ENCODE measurements at regions not wholly inside any gene's neighbourhood (a gene's known extent, or its start where the extent isn't known, plus 50 kb on each side); places are given as distances from the start of the nearest gene placed in this dataset.

DNA sequence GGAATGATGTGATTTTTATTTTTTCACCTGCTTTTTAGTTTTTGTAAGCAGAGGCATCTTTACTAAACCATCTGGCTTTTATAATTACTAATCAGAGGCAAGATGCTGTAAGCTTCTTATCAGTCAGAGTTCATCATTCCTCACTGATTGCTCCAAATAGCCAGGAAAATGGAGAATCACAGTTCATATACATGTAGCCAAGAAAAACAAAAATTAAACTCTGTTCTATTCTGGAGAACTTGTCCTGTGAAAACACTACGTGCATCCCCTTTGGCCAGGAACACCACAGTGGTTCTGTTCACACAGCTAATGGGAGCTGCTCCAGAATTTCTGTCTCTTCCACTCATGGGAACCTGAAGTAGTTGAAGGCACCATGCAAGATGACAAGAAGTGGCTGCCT, 725.5 kb upstream of the CHRM3 start:
- no peak for TF ChIP-seq POLR2A (IDR thresholded peaks at IDR 0.05; ENCODE audit: low read depth, low read length)
- TF ChIP-seq POU2F2 (IDR thresholded peaks at IDR 0.05; ENCODE audit: low read depth, low read length): no peak
- TF ChIP-seq POLR2AphosphoS5 (IDR thresholded peaks at IDR 0.05; ENCODE audit: low read depth, low read length): no peak
- no peak for TF ChIP-seq SPI1 (IDR thresholded peaks at IDR 0.05; ENCODE audit: low read depth, low read length)
- no peak for TF ChIP-seq PAX5 (IDR thresholded peaks at IDR 0.05; ENCODE audit: insufficient read depth, low read length, severe bottlenecking)
- TF ChIP-seq TAF1 (IDR thresholded peaks at IDR 0.05; ENCODE audit: low read depth, low read length): no peak
- FAIRE-seq (no peak), DNase-seq (ENCODE audit: insufficient read length, low spot score) (no peak)

GRCh38 chr1:238658763-238659162, 727.6 kb upstream of the CHRM3 start:
- DNase-seq (ENCODE audit: insufficient read length, low spot score): no peak
- FAIRE-seq: no peak
- no peak for TF ChIP-seq TAF1 (IDR thresholded peaks at IDR 0.05; ENCODE audit: low read depth, low read length)
- no peak for TF ChIP-seq POLR2A (IDR thresholded peaks at IDR 0.05; ENCODE audit: low read depth, low read length)
- TF ChIP-seq POU2F2 (IDR thresholded peaks at IDR 0.05; ENCODE audit: low read depth, low read length): no peak
- no peak for TF ChIP-seq POLR2AphosphoS5 (IDR thresholded peaks at IDR 0.05; ENCODE audit: low read depth, low read length)
- TF ChIP-seq PAX5 (IDR thresholded peaks at IDR 0.05; ENCODE audit: insufficient read depth, low read length, severe bottlenecking): no peak
- TF ChIP-seq SPI1 (IDR thresholded peaks at IDR 0.05; ENCODE audit: low read depth, low read length): no peak

GRCh38 chr1:238653693-238654321, 732.6 kb upstream of the CHRM3 start:
- DNase-seq (ENCODE audit: insufficient read length, low spot score): no peak
- FAIRE-seq: no peak
- no peak for TF ChIP-seq POLR2AphosphoS5 (IDR thresholded peaks at IDR 0.05; ENCODE audit: low read depth, low read length)

GRCh38 chr1:238652346-238652968, 733.9 kb upstream of the CHRM3 start:
- FAIRE-seq (no peak), DNase-seq (ENCODE audit: insufficient read length, low spot score) (no peak)
- TF ChIP-seq POLR2AphosphoS5 (IDR thresholded peaks at IDR 0.05; ENCODE audit: low read depth, low read length) (no peak), POLR2A (IDR thresholded peaks at IDR 0.05; ENCODE audit: low read depth, low read length) (no peak), PAX5 (IDR thresholded peaks at IDR 0.05; ENCODE audit: insufficient read depth, low read length, severe bottlenecking) (no peak), SPI1 (IDR thresholded peaks at IDR 0.05; ENCODE audit: low read depth, low read length) (no peak), TAF1 (IDR thresholded peaks at IDR 0.05; ENCODE audit: low read depth, low read length) (no peak), POU2F2 (IDR thresholded peaks at IDR 0.05; ENCODE audit: low read depth, low read length) (no peak)

DNA sequence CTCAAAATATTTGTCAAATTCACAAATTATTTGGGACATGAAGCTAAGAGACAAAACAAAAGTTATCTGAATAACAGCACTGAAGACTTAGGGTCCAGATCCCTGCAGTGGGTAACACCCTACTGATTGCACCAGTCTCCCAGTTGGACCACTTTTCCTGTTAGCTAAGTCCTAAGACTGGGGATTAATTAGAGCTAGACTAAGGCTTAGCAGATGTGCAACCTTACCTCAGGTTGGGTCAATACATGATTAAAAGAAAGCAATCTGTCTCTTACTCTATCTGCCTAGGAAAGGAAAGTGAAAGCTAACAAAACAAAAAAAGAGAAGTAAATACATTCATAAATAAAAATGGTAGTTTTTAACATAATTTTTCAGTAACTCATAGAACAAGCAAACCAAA, 737.2 kb upstream of the CHRM3 start:
- DNase-seq (ENCODE audit: insufficient read length, low spot score): no peak
- no peak for TF ChIP-seq SPI1 (IDR thresholded peaks at IDR 0.05; ENCODE audit: low read depth, low read length)
- no peak for TF ChIP-seq POU2F2 (IDR thresholded peaks at IDR 0.05; ENCODE audit: low read depth, low read length)
- no peak for TF ChIP-seq POLR2A (IDR thresholded peaks at IDR 0.05; ENCODE audit: low read depth, low read length)
- no peak for TF ChIP-seq PAX5 (IDR thresholded peaks at IDR 0.05; ENCODE audit: insufficient read depth, low read length, severe bottlenecking)
- no peak for TF ChIP-seq POLR2AphosphoS5 (IDR thresholded peaks at IDR 0.05; ENCODE audit: low read depth, low read length)
- TF ChIP-seq TAF1 (IDR thresholded peaks at IDR 0.05; ENCODE audit: low read depth, low read length): no peak
- no peak for FAIRE-seq

GRCh38 chr1:238648751-238649150, 737.6 kb upstream of the CHRM3 start:
- DNase-seq (ENCODE audit: insufficient read length, low spot score) (no peak), FAIRE-seq (no peak)
- TF ChIP-seq POLR2AphosphoS5 (IDR thresholded peaks at IDR 0.05; ENCODE audit: low read depth, low read length) (no peak), POU2F2 (IDR thresholded peaks at IDR 0.05; ENCODE audit: low read depth, low read length) (no peak), TAF1 (IDR thresholded peaks at IDR 0.05; ENCODE audit: low read depth, low read length) (no peak)

- FAIRE-seq (no peak), DNase-seq (ENCODE audit: insufficient read length, low spot score) (no peak)
- TF ChIP-seq POLR2AphosphoS5 (IDR thresholded peaks at IDR 0.05; ENCODE audit: low read depth, low read length) (no peak), SPI1 (IDR thresholded peaks at IDR 0.05; ENCODE audit: low read depth, low read length) (no peak), POU2F2 (IDR thresholded peaks at IDR 0.05; ENCODE audit: low read depth, low read length) (no peak), TAF1 (IDR thresholded peaks at IDR 0.05; ENCODE audit: low read depth, low read length) (no peak), PAX5 (IDR thresholded peaks at IDR 0.05; ENCODE audit: insufficient read depth, low read length, severe bottlenecking) (no peak), POLR2A (IDR thresholded peaks at IDR 0.05; ENCODE audit: low read depth, low read length) (no peak)
These were observed 738.1 kb upstream of the CHRM3 start for GRCh38 chr1:238648296-238648695.

DNA sequence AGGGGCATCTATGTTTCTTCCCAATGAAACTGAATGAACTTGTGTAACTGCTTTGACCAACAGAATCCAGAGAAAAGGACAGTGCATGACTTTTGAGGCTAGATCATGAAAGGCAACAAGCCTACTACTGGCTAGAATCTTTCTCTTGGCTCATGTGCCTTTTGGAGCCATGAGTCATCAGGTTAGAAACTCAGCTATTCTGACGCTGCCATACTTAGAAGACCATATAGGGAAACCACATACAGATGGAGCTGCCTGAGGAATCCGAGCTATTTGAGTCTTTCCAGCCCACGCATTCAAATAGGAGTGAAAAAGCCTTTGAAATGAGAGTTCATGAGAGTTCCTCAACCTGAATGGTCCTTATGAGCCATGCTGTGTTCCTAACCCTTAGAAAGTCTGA, 738.5 kb upstream of the CHRM3 start:
- FAIRE-seq (no peak), DNase-seq (ENCODE audit: insufficient read length, low spot score) (no peak)
- no peak for TF ChIP-seq TAF1 (IDR thresholded peaks at IDR 0.05; ENCODE audit: low read depth, low read length)
- no peak for TF ChIP-seq POLR2A (IDR thresholded peaks at IDR 0.05; ENCODE audit: low read depth, low read length)
- TF ChIP-seq POU2F2 (IDR thresholded peaks at IDR 0.05; ENCODE audit: low read depth, low read length): no peak
- no peak for TF ChIP-seq POLR2AphosphoS5 (IDR thresholded peaks at IDR 0.05; ENCODE audit: low read depth, low read length)
- TF ChIP-seq PAX5 (IDR thresholded peaks at IDR 0.05; ENCODE audit: insufficient read depth, low read length, severe bottlenecking): no peak
- no peak for TF ChIP-seq SPI1 (IDR thresholded peaks at IDR 0.05; ENCODE audit: low read depth, low read length)

DNA sequence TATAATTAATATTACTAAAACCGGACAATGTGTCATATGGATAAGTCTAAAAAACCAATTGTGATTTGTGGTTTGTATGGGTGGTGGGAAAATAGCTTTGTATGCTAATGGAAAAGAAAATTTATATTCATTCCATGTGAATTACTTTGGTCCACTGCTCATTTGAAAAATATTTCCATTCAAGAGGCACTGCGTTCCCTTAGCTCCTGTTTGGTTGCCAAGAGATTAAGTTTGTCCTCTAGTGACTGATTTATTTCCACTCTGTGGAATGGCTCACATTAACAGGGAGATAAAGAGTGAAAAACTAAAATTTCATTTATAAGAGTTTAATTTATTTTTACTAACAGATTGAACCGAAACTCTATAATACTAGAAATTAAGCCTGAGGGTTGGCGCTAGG, 744.1 kb upstream of the CHRM3 start:
- TF ChIP-seq POU2F2 (IDR thresholded peaks at IDR 0.05; ENCODE audit: low read depth, low read length): no peak
- no peak for TF ChIP-seq PAX5 (IDR thresholded peaks at IDR 0.05; ENCODE audit: insufficient read depth, low read length, severe bottlenecking)
- no peak for TF ChIP-seq POLR2AphosphoS5 (IDR thresholded peaks at IDR 0.05; ENCODE audit: low read depth, low read length)
- no peak for TF ChIP-seq SPI1 (IDR thresholded peaks at IDR 0.05; ENCODE audit: low read depth, low read length)
- no peak for TF ChIP-seq POLR2A (IDR thresholded peaks at IDR 0.05; ENCODE audit: low read depth, low read length)
- TF ChIP-seq TAF1 (IDR thresholded peaks at IDR 0.05; ENCODE audit: low read depth, low read length): no peak
- FAIRE-seq (no peak), DNase-seq (ENCODE audit: insufficient read length, low spot score) (no peak)

GRCh38 chr1:238639861-238640260, 746.5 kb upstream of the CHRM3 start:
- TF ChIP-seq PAX5 (IDR thresholded peaks at IDR 0.05; ENCODE audit: insufficient read depth, low read length, severe bottlenecking) (no peak), TAF1 (IDR thresholded peaks at IDR 0.05; ENCODE audit: low read depth, low read length) (no peak), POU2F2 (IDR thresholded peaks at IDR 0.05; ENCODE audit: low read depth, low read length) (no peak), SPI1 (IDR thresholded peaks at IDR 0.05; ENCODE audit: low read depth, low read length) (no peak)
- DNase-seq (ENCODE audit: insufficient read length, low spot score): no peak
- FAIRE-seq: no peak

Measured in GM12891 (cell line).